OCI-LY3 (cell line): ENCODE measurements at regions not wholly inside any gene's neighbourhood (a gene's known extent, or its start where the extent isn't known, plus 50 kb on each side); places are given as distances from the start of the nearest gene placed in this dataset.

ENCODE experiments used
- H2AFZ ChIP-seq: fragments of 200-600, 300-600 bp; shearing (Covaris generic); 2 replicates; pipeline ENCODE4 v1.6.0; 2014; ENCODE audit warnings: antibody characterized with exemption, low read depth, low read length
- H3K27ac ChIP-seq: fragments of 200-600, 300-600 bp; sonication (generic); 2 replicates; pipeline ENCODE4 v1.5.1; 2014; ENCODE audit warnings: mild to moderate bottlenecking, low read length, moderate library complexity, mixed read lengths
- H3K27me3 ChIP-seq: fragments of 200-600, 300-600 bp; sonication (generic); 2 replicates; pipeline ENCODE4 v1.6.1; 2014; ENCODE audit warnings: low read depth, low read length, mixed read lengths
- H3K36me3 ChIP-seq: fragments of 200-600, 300-600 bp; sonication (generic); replicated peaks from 2 replicates; pipeline ENCODE3; 2014; ENCODE audit warnings: low read depth, low read length, mixed read lengths
- H3K4me1 ChIP-seq: fragments of 300-600, 200-600 bp; sonication (generic); 2 replicates; pipeline ENCODE4 v1.6.1; 2014; ENCODE audit warnings: low read length, mixed read lengths
- H3K4me2 ChIP-seq: fragments of 200-600, 300-600 bp; sonication (generic); 2 replicates; pipeline ENCODE4 v1.6.1; 2014; ENCODE audit warnings: low read length, mixed read lengths
- H3K4me3 ChIP-seq: fragments of 300-600, 200-600 bp; sonication (generic); 2 replicates; pipeline ENCODE4 v1.5.1; 2014; ENCODE audit warnings: antibody characterized with exemption, mild to moderate bottlenecking, low read length, moderate library complexity
- H3K79me2 ChIP-seq: fragments of 300-600, 200-600 bp; shearing (Covaris generic); 2 replicates; pipeline ENCODE4 v1.6.1; 2014; ENCODE audit warnings: mild to moderate bottlenecking, low read length, mixed read lengths
- H3K9ac ChIP-seq: fragments of 300-600, 200-600 bp; shearing (Covaris generic); 2 replicates; pipeline ENCODE4 v1.6.0; 2014; ENCODE audit warnings: mild to moderate bottlenecking, low read length, moderate library complexity
- H3K9me3 ChIP-seq: fragments of 200-600, 300-600 bp; shearing (Covaris generic); 2 replicates; pipeline ENCODE4 v1.6.1; 2014; ENCODE audit warnings: low read length, mixed read lengths; ENCODE audit not compliant: insufficient read depth
- H4K20me1 ChIP-seq: fragments of 200-600, 300-600 bp; sonication (generic); 2 replicates; pipeline ENCODE4 v1.6.1; 2016; ENCODE audit warnings: low read length, mixed read lengths; ENCODE audit not compliant: insufficient read depth
- EZH2phosphoT487 ChIP-seq: fragments of 200-600 bp; shearing (Covaris generic); IDR thresholded peaks from 2 replicates; pipeline ENCODE4 v1.6.1; 2018; ENCODE audit warnings: antibody characterized with exemption, mixed run types, low read depth
- TF ChIP-seq, protein P1 (sequence below): fragments of 200-600, 300-600 bp; sonication (generic); IDR thresholded peaks from 2 replicates; pipeline ENCODE4 v1.5.1; 2014; ENCODE audit warnings: antibody characterized with exemption, low read length, low read depth

DNA sequence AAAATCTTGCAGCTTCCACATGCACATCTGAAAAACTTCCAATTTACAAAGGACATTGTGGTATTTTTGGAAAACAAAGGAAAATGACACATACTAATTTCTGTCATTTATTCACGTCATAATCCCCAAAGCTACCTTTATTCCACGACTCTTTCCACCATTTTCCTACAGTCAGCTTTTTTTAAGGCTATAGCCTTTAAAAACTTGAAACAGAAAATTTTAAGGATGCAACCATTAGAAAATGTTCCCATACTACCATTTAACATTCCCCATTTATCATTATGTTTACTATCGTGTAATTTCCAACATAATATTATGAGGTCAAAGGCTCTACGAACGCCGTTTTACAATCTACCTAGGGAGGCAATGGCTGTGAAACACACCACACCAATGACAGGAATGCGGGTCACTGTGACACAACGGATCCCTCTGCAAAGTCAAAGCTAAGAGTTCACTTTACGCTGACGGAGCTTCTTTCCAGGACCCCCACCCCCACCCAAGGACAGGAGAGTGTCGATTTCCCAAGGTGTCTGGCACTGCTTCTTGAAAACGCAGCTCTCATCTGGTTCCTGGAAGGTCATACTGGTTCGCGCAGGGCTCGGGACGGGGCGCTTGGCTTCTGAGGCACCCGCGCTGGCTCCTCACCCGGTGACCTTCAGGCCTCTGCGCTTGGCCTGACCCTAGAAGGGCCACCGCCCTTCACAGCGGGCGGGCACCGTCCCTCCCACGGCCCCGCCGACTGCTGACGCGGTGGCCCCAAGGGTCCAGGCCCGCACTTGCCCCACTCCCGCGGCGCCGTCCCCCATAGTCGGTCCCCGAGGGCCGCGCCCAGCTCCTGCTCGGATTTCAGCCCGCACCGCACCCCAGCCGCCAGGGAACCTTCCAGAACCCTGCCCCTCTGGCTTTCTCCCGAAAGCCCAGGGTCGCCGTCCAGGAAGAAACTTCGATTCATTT, 50.5 kb upstream of the ATF3 start:
- peak overlapping the region; percentile 79 for H3K27ac ChIP-seq

DNA sequence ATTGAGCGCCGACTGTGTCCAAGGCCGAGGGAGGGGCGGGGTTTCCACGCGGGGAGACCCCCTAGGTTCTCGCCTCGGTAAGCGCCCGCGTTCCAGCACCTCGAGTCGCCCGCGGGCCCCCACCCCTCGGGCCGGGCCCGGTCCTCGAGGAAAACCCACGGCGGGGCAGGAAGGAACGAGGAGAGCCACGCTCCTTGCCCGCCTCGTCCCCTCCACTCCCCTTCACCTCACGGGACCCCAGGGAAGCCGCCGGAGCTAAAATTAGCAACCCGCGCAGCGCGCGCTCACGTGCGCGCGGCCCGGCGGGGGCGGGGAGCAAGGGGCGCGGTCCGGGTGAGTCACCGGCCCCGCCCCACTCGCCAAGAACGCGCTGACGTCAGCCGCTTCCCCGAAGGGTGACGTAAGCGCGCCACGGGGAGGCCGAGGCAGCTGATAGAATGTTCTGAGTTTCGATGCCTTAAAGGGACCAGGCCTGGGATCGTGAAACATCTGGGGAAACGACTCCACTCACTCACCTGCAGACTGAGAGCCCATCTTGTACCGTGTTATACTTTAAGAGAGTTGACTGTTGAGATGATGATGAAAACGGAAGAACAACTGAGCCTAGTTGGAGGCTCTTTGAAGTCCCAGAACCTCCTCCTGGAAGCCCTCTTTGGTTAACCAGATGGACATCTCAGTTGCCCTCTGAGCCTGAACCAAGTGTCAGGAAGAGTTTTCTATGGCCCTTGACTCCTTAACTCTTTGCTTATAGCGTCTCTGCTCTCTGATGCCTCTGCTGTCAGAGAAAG, 49.7 kb upstream of the ATF3 start:
- peak overlapping the region; percentile 79 for H3K4me3 ChIP-seq
- peaks cover 10% of the 10 kb centered on the region for H3K79me2 ChIP-seq
- H3K9ac ChIP-seq, result peak overlapping the region; percentile 88
- H3K27me3 ChIP-seq, result no peaks in the 10 kb centered on the region
- H3K36me3 ChIP-seq, result peaks cover 17% of the 10 kb centered on the region
- H3K9me3 ChIP-seq, result peaks cover 11% of the 10 kb centered on the region; the same call in 1 of the 2 replicates
- H3K4me2 ChIP-seq, result peak overlapping the region; percentile 93
- TF ChIP-seq EZH2phosphoT487, result no peak
- TF ChIP-seq, protein P1, sequence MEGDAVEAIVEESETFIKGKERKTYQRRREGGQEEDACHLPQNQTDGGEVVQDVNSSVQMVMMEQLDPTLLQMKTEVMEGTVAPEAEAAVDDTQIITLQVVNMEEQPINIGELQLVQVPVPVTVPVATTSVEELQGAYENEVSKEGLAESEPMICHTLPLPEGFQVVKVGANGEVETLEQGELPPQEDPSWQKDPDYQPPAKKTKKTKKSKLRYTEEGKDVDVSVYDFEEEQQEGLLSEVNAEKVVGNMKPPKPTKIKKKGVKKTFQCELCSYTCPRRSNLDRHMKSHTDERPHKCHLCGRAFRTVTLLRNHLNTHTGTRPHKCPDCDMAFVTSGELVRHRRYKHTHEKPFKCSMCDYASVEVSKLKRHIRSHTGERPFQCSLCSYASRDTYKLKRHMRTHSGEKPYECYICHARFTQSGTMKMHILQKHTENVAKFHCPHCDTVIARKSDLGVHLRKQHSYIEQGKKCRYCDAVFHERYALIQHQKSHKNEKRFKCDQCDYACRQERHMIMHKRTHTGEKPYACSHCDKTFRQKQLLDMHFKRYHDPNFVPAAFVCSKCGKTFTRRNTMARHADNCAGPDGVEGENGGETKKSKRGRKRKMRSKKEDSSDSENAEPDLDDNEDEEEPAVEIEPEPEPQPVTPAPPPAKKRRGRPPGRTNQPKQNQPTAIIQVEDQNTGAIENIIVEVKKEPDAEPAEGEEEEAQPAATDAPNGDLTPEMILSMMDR, result peak; percentile 9; the same call in 1 of the 2 replicates
- peaks cover 30% of the 10 kb centered on the region for H3K4me1 ChIP-seq
- H3K27ac ChIP-seq, result peak overlapping the region; percentile 79
- no peaks in the 10 kb centered on the region for H4K20me1 ChIP-seq
- H2AFZ ChIP-seq, result peak overlapping the region; percentile 44; the same call in 1 of the 2 replicates

More for the DNA sequence above, 50.5 kb upstream of the ATF3 start:
- Histone ChIP-seq H3K36me3 (peaks cover 17% of the 10 kb centered on the region), H3K4me2 (peak overlapping the region; percentile 93), H4K20me1 (no peaks in the 10 kb centered on the region), H3K79me2 (peaks cover 10% of the 10 kb centered on the region), H3K9ac (peak overlapping the region; percentile 88), H3K4me3 (peak overlapping the region; percentile 79), H2AFZ (peak overlapping the region; percentile 44; the same call in 1 of the 2 replicates), H3K27me3 (no peaks in the 10 kb centered on the region), H3K9me3 (peaks cover 11% of the 10 kb centered on the region; the same call in 1 of the 2 replicates), H3K4me1 (peaks cover 30% of the 10 kb centered on the region)
- TF ChIP-seq EZH2phosphoT487, result no peak
- TF ChIP-seq, protein P1, result no peak
